Fibroblast of lung (primary cell): ENCODE measurements at regions not wholly inside any gene's neighbourhood (a gene's known extent, or its start where the extent isn't known, plus 50 kb on each side); places are given as distances from the start of the nearest gene placed in this dataset.
"Not testable (repeated sequence)": the region's sequence is repeated elsewhere in the genome, so short reads cannot be mapped to it uniquely, and the experiment has no call there.

Experiments used
- DNase-seq, 2 donors: peaks; one replicate each; pipeline versions ENCODE4 v3.0.0 to v3.0.0-alpha.2; 2010; ENCODE audit warnings: low read depth in 2 of 2
- H2AFZ ChIP-seq: 2 replicates; pipeline ENCODE4 v1.5.1; 2012; ENCODE audit warnings: low read length, control low read depth, inconsistent platforms
- H3K27ac ChIP-seq: 2 replicates; pipeline ENCODE4 v1.5.1; 2011; ENCODE audit warnings: low read length, control low read depth; ENCODE audit not compliant: insufficient read depth
- H3K27me3 ChIP-seq: 2 replicates; pipeline ENCODE4 v1.5.1; 2011; ENCODE audit warnings: mild to moderate bottlenecking, low read length; ENCODE audit not compliant: control insufficient read depth, insufficient read depth
- H3K36me3 ChIP-seq: 2 replicates; pipeline ENCODE4 v1.5.1; 2011; ENCODE audit warnings: low read length; ENCODE audit not compliant: control insufficient read depth, insufficient read depth
- H3K4me1 ChIP-seq: 2 replicates; pipeline ENCODE4 v1.5.1; 2011; ENCODE audit warnings: low read length; ENCODE audit not compliant: control insufficient read depth, insufficient read depth; ENCODE audit errors: extremely low read depth
- H3K4me2 ChIP-seq: 2 replicates; pipeline ENCODE4 v1.5.1; 2011; ENCODE audit warnings: low read length, control low read depth; ENCODE audit not compliant: insufficient read depth; ENCODE audit errors: extremely low read depth
- H3K4me3 ChIP-seq, 4 experiments: fragments of 200-600 bp in 1 of 4; sonication (generic) in 1 of 4; replicated peaks in 1 of 4; 2 replicates each; pipeline ENCODE4 v1.5.1; 2011 to 2016; ENCODE audit warnings: low read length in 4 of 4, low read depth in 3 of 4, mild to moderate bottlenecking in 3 of 4, control low read depth in 2 of 4, inconsistent platforms in 1 of 4, mixed read lengths in 1 of 4; ENCODE audit not compliant: insufficient read depth in 1 of 4; ENCODE audit errors: control extremely low read depth in 1 of 4
- H3K79me2 ChIP-seq: 2 replicates; pipeline ENCODE4 v1.5.1; 2012; ENCODE audit warnings: mild to moderate bottlenecking, low read length, inconsistent platforms; ENCODE audit not compliant: control insufficient read depth, insufficient read depth
- H3K9ac ChIP-seq: 2 replicates; pipeline ENCODE4 v1.5.1; 2011; ENCODE audit warnings: mild to moderate bottlenecking, low read length, control low read depth; ENCODE audit not compliant: insufficient read depth
- H3K9me3 ChIP-seq: 2 replicates; pipeline ENCODE4 v1.5.1; 2012; ENCODE audit warnings: low read depth, low read length; ENCODE audit not compliant: control insufficient read depth, insufficient read depth
- H4K20me1 ChIP-seq: 2 replicates; pipeline ENCODE4 v1.5.1; 2011; ENCODE audit warnings: low read length; ENCODE audit not compliant: control insufficient read depth, insufficient read depth; ENCODE audit errors: extremely low read depth
- EZH2 ChIP-seq: IDR thresholded peaks from 2 replicates; pipeline ENCODE4 v1.5.1; 2012; ENCODE audit warnings: low read length, control low read depth, mild to moderate bottlenecking; ENCODE audit errors: missing control alignments
- TF ChIP-seq, protein P1 (sequence below), 2 donors: IDR thresholded peaks in 1 of 2; conservative IDR thresholded peaks in 1 of 2; 1 replicate in 1 of 2; 2 replicates in 1 of 2; pipeline ENCODE4 v1.5.1; 2011 to 2012; ENCODE audit warnings: low read length in 2 of 2, control low read depth in 1 of 2, inconsistent platforms in 1 of 2, low read depth in 1 of 2, mild to moderate bottlenecking in 1 of 2

DNA sequence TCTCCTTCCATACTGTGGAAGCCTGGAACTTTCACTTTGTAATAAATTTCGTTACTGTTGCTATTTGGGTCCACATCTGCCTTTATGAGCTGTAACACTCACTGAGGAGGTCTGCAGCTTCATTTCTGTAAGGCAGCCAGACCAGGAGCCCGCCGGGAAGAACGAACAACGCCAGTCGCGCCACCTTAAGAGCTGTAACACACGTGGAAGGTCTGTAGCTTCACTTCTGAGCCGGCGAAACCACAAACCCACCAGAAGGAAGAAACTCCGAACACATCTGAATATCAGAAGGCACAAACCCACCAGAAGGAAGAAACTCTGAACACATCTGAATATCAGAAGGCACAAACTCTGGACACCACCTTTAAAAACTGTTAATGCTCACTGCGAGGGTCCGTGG, 589.9 kb upstream of the SLC35B3 start:
- no peaks in the 10 kb centered on the region for H3K79me2 ChIP-seq
- H3K4me3 ChIP-seq = no peak overlapping the region
- no peaks in the 10 kb centered on the region for H3K36me3 ChIP-seq
- no peak overlapping the region for H3K4me2 ChIP-seq
- no peak for TF ChIP-seq EZH2
- TF ChIP-seq, protein P1, sequence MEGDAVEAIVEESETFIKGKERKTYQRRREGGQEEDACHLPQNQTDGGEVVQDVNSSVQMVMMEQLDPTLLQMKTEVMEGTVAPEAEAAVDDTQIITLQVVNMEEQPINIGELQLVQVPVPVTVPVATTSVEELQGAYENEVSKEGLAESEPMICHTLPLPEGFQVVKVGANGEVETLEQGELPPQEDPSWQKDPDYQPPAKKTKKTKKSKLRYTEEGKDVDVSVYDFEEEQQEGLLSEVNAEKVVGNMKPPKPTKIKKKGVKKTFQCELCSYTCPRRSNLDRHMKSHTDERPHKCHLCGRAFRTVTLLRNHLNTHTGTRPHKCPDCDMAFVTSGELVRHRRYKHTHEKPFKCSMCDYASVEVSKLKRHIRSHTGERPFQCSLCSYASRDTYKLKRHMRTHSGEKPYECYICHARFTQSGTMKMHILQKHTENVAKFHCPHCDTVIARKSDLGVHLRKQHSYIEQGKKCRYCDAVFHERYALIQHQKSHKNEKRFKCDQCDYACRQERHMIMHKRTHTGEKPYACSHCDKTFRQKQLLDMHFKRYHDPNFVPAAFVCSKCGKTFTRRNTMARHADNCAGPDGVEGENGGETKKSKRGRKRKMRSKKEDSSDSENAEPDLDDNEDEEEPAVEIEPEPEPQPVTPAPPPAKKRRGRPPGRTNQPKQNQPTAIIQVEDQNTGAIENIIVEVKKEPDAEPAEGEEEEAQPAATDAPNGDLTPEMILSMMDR (conservative IDR thresholded peaks at IDR 0.05 in 1 of 2, IDR thresholded peaks at IDR 0.05 in 1 of 2; ENCODE audit: low read depth in 1 of 2, low read length in 2 of 2) = no peak
- H3K27ac ChIP-seq = no peak overlapping the region
- no peak overlapping the region for H2AFZ ChIP-seq
- no peaks in the 10 kb centered on the region for H3K27me3 ChIP-seq
- H4K20me1 ChIP-seq = no peaks in the 10 kb centered on the region
- no peak overlapping the region for H3K9ac ChIP-seq
- DNase-seq = no peak
- no peaks in the 10 kb centered on the region for H3K9me3 ChIP-seq
- H3K4me1 ChIP-seq = no peaks in the 10 kb centered on the region

DNA sequence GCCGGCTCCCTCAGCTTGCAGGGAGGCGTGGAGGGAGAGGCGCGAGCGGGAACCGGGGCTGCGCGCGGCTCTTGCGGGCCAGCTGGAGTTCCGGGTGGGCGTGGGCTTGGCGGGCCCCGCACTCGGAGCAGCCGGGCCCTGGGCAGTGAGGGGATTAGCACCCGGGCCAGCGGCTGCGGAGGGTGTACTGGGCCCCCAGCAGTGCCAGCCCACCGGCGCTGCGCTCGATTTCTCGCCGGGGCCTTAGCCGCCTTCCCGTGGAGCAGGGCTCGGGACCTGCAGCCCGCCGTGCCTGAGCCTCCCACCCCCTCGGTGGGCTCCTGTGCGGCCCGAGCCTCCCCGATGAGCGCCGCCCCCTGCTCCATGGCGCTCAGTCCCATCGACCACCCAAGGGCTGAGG, 588.9 kb upstream of the SLC35B3 start:
- H3K4me2 ChIP-seq, H4K20me1 ChIP-seq, H3K9me3 ChIP-seq, H2AFZ ChIP-seq, H3K27me3 ChIP-seq, H3K4me1 ChIP-seq, H3K4me3 ChIP-seq, DNase-seq, H3K79me2 ChIP-seq, H3K27ac ChIP-seq, H3K9ac ChIP-seq, H3K36me3 ChIP-seq: not testable (repeated sequence)

DNA sequence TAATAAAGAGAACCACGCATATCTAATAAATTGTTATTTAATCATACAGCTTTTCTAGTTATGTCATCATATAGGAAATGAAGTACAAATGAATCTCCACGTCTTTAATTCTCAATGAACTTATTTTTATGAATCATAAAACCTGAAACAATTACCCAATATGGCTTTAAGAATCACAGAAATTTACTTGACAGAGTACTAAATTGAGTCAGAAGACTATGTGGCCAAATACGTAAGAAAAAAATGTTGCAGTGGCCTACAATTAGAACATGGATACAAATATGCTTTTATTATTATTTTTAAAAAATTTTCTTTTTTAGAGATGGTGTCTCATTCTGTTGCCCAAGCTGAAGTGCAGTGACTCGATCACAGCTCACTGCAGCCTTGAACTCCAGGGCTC, 584.7 kb upstream of the SLC35B3 start:
- Histone ChIP-seq H3K9me3 (no peaks in the 10 kb centered on the region), H3K27me3 (no peaks in the 10 kb centered on the region), H3K36me3 (no peaks in the 10 kb centered on the region), H3K9ac (no peak overlapping the region), H2AFZ (no peak overlapping the region), H3K4me1 (no peaks in the 10 kb centered on the region), H3K4me3 (no peak overlapping the region), H3K4me2 (no peak overlapping the region), H3K79me2 (no peaks in the 10 kb centered on the region), H3K27ac (no peak overlapping the region), H4K20me1 (no peaks in the 10 kb centered on the region)
- TF ChIP-seq, protein P1 (conservative IDR thresholded peaks at IDR 0.05 in 1 of 2, IDR thresholded peaks at IDR 0.05 in 1 of 2; ENCODE audit: low read depth in 1 of 2, low read length in 2 of 2) = no peak
- TF ChIP-seq EZH2 = no peak
- peak in 1 of 2 donors; percentile 4 for DNase-seq

DNA sequence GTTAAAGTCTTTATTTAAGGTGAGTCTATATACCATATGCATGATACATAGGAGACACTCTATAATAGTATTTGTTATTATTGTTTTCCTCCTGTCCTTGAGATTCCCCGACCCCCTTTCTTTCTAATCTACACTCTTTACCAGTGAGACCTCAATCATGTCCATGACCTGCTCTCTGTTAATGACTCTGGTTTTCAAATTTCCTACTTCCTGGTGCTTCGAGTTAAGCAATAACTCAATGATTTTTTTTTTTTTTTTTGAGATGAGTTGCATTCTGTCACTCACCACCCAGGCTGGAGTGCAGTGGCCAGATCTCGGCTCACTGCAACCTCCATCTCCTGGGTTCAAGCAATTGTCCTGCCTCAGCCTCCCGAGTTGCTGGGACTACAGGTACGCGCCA, 574.6 kb upstream of the SLC35B3 start:
- Histone ChIP-seq H3K36me3 (no peaks in the 10 kb centered on the region), H3K27me3 (no peaks in the 10 kb centered on the region), H3K9ac (no peak overlapping the region), H3K79me2 (no peaks in the 10 kb centered on the region), H3K4me1 (no peaks in the 10 kb centered on the region), H3K9me3 (no peaks in the 10 kb centered on the region), H3K4me3 (no peak overlapping the region), H3K4me2 (no peak overlapping the region), H3K27ac (no peak overlapping the region), H2AFZ (no peak overlapping the region), H4K20me1 (no peaks in the 10 kb centered on the region)
- TF ChIP-seq, protein P1 (conservative IDR thresholded peaks at IDR 0.05 in 1 of 2, IDR thresholded peaks at IDR 0.05 in 1 of 2; ENCODE audit: low read depth in 1 of 2, low read length in 2 of 2) = no peak
- TF ChIP-seq EZH2 = no peak
- DNase-seq = no peak
